Tibial nerve (tissue), 4 donors: ENCODE measurements at regions not wholly inside any gene's neighbourhood (a gene's known extent, or its start where the extent isn't known, plus 50 kb on each side); places are given as distances from the start of the nearest gene placed in this dataset.

ENCODE experiments used
- DNase-seq, 2 donors: peaks; one replicate each; pipeline ENCODE4 v3.0.0-alpha.2; 2019; ENCODE audit warnings: low spot score in 2 of 2
- H3K27ac ChIP-seq, 4 donors: fragments of 200-600 bp; sonication (generic) in 3 of 4; one replicate each; pipeline ENCODE4 v1.5.1; 2017 to 2019; ENCODE audit warnings: mild to moderate bottlenecking in 1 of 4
- H3K27me3 ChIP-seq, 2 donors: fragments of 200-600 bp; sonication (generic) in 1 of 2; one replicate each; pipeline versions ENCODE4 v1.5.1 to v1.6.0; 2017 to 2019
- H3K36me3 ChIP-seq, 3 donors: fragments of 200-600 bp; sonication (generic); one replicate each; pipeline ENCODE4 v1.5.1; 2018 to 2019
- H3K4me1 ChIP-seq, 4 donors: fragments of 200-600 bp; sonication (generic) in 3 of 4; one replicate each; pipeline ENCODE4 v1.5.1; 2017 to 2019
- H3K4me3 ChIP-seq, 4 donors: fragments of 200-600 bp; sonication (generic) in 3 of 4; one replicate each; pipeline ENCODE4 v1.5.1; 2017 to 2019; ENCODE audit warnings: mild to moderate bottlenecking in 1 of 4, moderate library complexity in 1 of 4
- H3K9me3 ChIP-seq, 4 donors: fragments of 200-600 bp; sonication (generic) in 3 of 4; one replicate each; pipeline ENCODE4 v1.5.1; 2017 to 2019
- CTCF ChIP-seq, 5 experiments: fragments of 200-600 bp in 3 of 5; fragments of 450-650 bp in 2 of 5; sonication (generic) in 3 of 5; IDR thresholded peaks; one replicate each; pipeline ENCODE4 v1.5.1; 2016 to 2019; ENCODE audit warnings: antibody characterized with exemption in 5 of 5, mild to moderate bottlenecking in 3 of 5, moderate library complexity in 2 of 5
- EP300 ChIP-seq, 2 donors: sonication (generic); formaldehyde crosslinking; IDR thresholded peaks; one replicate each; pipeline ENCODE4 v1.6.1; 2017; ENCODE audit warnings: antibody characterized with exemption in 2 of 2, mild to moderate bottlenecking in 1 of 2
- POLR2A ChIP-seq, 2 donors: fragments of 450-650 bp; IDR thresholded peaks; one replicate each; pipeline ENCODE4 v1.6.1; 2017; ENCODE audit warnings: antibody characterized with exemption in 2 of 2, mild to moderate bottlenecking in 2 of 2, moderate library complexity in 2 of 2
- WGBS, 2 donors: methylation state at CpG; one replicate each; pipeline ENCODE4 v1.1.5; 2018; 5-methylcytosine and 5-hydroxymethylcytosine counted together

DNA sequence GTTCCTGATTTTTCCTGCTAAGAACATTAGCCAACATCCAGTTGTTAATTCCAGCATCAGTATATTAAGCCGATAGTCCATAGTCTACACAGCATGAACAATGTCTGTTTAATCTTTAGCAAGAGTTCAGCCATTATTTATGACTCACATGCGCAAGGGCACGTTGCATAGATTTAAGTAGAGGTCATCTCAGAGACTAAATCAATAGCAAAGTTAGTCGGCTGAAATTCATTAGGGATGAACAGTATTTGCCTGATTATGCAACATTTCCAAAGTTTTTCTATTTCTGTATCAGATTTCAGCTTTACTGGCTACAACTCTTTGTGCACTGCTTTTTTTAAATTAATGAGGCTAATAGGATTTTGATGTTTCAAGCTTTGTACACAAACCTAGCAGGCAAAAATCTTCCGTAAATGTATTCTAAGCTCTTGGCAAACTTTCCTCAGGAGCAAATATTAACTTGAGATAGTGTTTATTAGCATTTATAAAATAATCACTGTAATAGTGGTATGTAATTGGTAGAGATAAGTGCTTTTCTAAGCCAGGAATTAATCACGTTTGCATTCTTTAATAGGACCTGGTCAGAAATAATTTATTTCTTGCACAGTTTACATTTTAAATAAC lies 578.7 kb upstream of the ID2 start:
- Histone ChIP-seq H3K4me1 (no peaks in the 10 kb centered on the region), H3K4me3 (no peak overlapping the region), H3K36me3 (no peaks in the 10 kb centered on the region), H3K27ac (no peak overlapping the region), H3K9me3 (no peaks in the 10 kb centered on the region), H3K27me3 (no peaks in the 10 kb centered on the region)
- WGBS, 2 donors: 52 to 60% methylated on average over 6 of the region's 6 CpGs
- no peak for DNase-seq
- TF ChIP-seq CTCF (IDR thresholded peaks at IDR 0.05) (no peak), EP300 (IDR thresholded peaks at IDR 0.05) (no peak), POLR2A (IDR thresholded peaks at IDR 0.05) (no peak)

- Histone ChIP-seq H3K27ac (no peak overlapping the region), H3K4me3 (no peak overlapping the region), H3K27me3 (no peaks in the 10 kb centered on the region), H3K4me1 (no peaks in the 10 kb centered on the region), H3K36me3 (no peaks in the 10 kb centered on the region), H3K9me3 (no peaks in the 10 kb centered on the region)
- DNase-seq: no peak
- WGBS, 2 donors: 71 to 96% methylated on average over 1 of the region's 1 CpG
- TF ChIP-seq CTCF (IDR thresholded peaks at IDR 0.05) (no peak), POLR2A (IDR thresholded peaks at IDR 0.05) (no peak), EP300 (IDR thresholded peaks at IDR 0.05) (no peak)
These were observed 574.7 kb upstream of the ID2 start for GRCh38 chr2:8107150-8107549.

DNA sequence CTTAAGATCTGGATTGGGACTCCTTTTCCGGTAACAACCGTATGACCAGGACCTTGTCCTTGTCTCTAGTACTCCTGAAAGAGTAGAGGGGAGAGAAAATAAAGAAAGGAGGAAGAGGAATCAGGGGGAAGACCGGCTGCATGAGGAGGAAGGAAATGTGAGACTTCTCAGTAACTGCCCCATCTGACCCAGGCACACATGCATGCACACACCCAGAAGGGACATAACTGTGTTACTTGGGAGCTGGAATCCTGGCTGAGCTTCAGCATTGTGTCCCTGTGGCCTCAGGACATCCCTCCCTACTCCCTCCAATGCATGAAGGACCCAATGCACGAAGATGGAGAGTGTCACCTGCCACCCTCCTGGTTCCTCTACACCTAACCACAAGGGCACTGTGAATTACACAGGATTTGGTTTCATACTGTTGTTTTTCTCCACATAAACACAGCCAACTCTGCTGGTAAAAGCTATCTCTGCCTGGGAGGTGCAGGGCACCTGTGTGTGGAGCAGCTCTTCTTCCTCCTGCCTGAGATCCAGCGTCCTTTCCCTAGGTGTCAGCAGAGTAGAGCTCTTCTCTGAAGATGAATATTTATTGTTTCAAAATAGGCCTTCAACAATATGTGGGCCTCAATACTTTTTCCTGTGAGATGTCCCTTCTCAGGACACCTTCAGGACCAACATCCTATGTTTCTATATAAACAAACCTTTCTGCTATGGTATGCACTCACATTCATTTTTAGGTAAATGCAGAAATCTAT lies 574.1 kb upstream of the ID2 start:
- H3K27me3 ChIP-seq: no peaks in the 10 kb centered on the region
- 85 to 89% methylated on average over 5 of the region's 5 CpGs for WGBS, 2 donors
- H3K4me1 ChIP-seq: no peaks in the 10 kb centered on the region
- no peaks in the 10 kb centered on the region for H3K36me3 ChIP-seq
- H3K4me3 ChIP-seq: no peak overlapping the region
- TF ChIP-seq POLR2A (IDR thresholded peaks at IDR 0.05) (no peak), EP300 (IDR thresholded peaks at IDR 0.05) (no peak), CTCF (IDR thresholded peaks at IDR 0.05) (no peak)
- DNase-seq: no peak
- H3K27ac ChIP-seq: no peak overlapping the region
- no peaks in the 10 kb centered on the region for H3K9me3 ChIP-seq

DNA sequence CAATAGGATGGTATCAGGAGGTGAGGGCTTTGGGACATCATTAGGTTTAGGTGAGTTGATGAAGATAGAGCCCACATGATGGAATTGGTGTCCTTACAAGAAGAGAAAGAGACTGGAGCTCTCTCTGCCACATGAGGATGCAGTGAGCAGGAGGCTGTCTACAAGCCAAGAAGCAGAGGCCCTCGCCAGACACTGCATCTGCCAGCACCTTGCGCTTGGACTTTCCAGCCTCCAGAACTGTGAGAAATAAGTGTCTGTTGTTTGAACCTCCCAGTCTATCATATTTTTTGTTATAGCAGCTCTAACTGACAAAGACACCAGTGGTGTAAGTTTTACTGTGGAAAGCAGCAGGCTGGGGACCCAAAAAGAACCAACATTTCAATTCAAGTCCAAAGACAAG lies 571.1 kb upstream of the ID2 start:
- TF ChIP-seq POLR2A (IDR thresholded peaks at IDR 0.05) (no peak), CTCF (IDR thresholded peaks at IDR 0.05) (no peak), EP300 (IDR thresholded peaks at IDR 0.05) (no peak)
- H3K4me1 ChIP-seq: no peaks in the 10 kb centered on the region
- no peak for DNase-seq
- no peak overlapping the region for H3K27ac ChIP-seq
- H3K27me3 ChIP-seq: no peaks in the 10 kb centered on the region
- 94 to 97% methylated on average over 2 of the region's 2 CpGs for WGBS, 2 donors
- no peaks in the 10 kb centered on the region for H3K36me3 ChIP-seq
- no peak overlapping the region for H3K4me3 ChIP-seq
- H3K9me3 ChIP-seq: no peaks in the 10 kb centered on the region

- WGBS, 2 donors: 88 to 92% methylated on average over 1 of the region's 1 CpG
- Histone ChIP-seq H3K36me3 (no peaks in the 10 kb centered on the region), H3K27ac (no peak overlapping the region), H3K4me3 (no peak overlapping the region), H3K27me3 (no peaks in the 10 kb centered on the region), H3K9me3 (no peaks in the 10 kb centered on the region), H3K4me1 (no peaks in the 10 kb centered on the region)
- no peak for TF ChIP-seq EP300 (IDR thresholded peaks at IDR 0.05)
- TF ChIP-seq POLR2A (IDR thresholded peaks at IDR 0.05): no peak
- TF ChIP-seq CTCF (IDR thresholded peaks at IDR 0.05): no peak
- peak in 1 of 2 donors; percentile 2 for DNase-seq
These were observed 570.7 kb upstream of the ID2 start for GRCh38 chr2:8111193-8111592.
